Uterus (tissue), 3 donors: ENCODE measurements at regions not wholly inside any gene's neighbourhood (a gene's known extent, or its start where the extent isn't known, plus 50 kb on each side); places are given as distances from the start of the nearest gene placed in this dataset.
"Not testable (repeated sequence)": the region's sequence is repeated elsewhere in the genome, so short reads cannot be mapped to it uniquely, and the experiment has no call there.

ENCODE experiments used
- DNase-seq, 2 donors: peaks; one replicate each; pipeline ENCODE4 v3.0.0-alpha.2; 2019 to 2020
- H3K27ac ChIP-seq, 2 donors: fragments of 200-600 bp; sonication (generic); 1 replicate in 1 of 2; 2 replicates in 1 of 2; pipeline ENCODE4 v1.5.1; 2016 to 2018
- H3K27me3 ChIP-seq, 2 donors: fragments of 200-600 bp; sonication (generic); one replicate each; pipeline ENCODE4 v1.5.1; 2018 to 2019; ENCODE audit warnings: control low read depth in 1 of 2
- H3K36me3 ChIP-seq, 2 donors: fragments of 200-600 bp; sonication (generic); one replicate each; pipeline ENCODE4 v1.5.1; 2019; ENCODE audit warnings: control low read depth in 1 of 2
- H3K4me1 ChIP-seq, 2 donors: fragments of 200-600 bp; sonication (generic); one replicate each; pipeline ENCODE4 v1.5.1; 2018 to 2019; ENCODE audit warnings: control low read depth in 1 of 2
- H3K4me3 ChIP-seq, 2 donors: fragments of 200-600 bp; sonication (generic); 1 replicate in 1 of 2; 2 replicates in 1 of 2; pipeline ENCODE4 v1.5.1; 2018 to 2019; ENCODE audit warnings: mild to moderate bottlenecking in 1 of 2
- H3K9me3 ChIP-seq, 2 donors: fragments of 200-600 bp; sonication (generic); one replicate each; pipeline ENCODE4 v1.5.1; 2019; ENCODE audit warnings: control low read depth in 1 of 2
- POLR2A ChIP-seq, 2 donors: fragments of 450-650 bp; IDR thresholded peaks; one replicate each; pipeline ENCODE4 v1.6.1; 2016; ENCODE audit warnings: antibody characterized with exemption in 2 of 2, mild to moderate bottlenecking in 1 of 2, moderate library complexity in 1 of 2
- intact Hi-C: fragments of 100-400 bp; cut with DNase I; formaldehyde crosslinking; loops from one replicate; pipeline ENCODE4 v1.15.1; 2023; ENCODE audit warnings: low total_unique reads
- TF ChIP-seq, protein P1 (sequence below), 4 experiments: fragments of 200-600 bp in 2 of 4; fragments of 450-650 bp in 2 of 4; sonication (generic) in 2 of 4; IDR thresholded peaks; one replicate each; pipeline ENCODE4 v1.5.1; 2016 to 2019; ENCODE audit warnings: antibody characterized with exemption in 4 of 4, mild to moderate bottlenecking in 2 of 4, moderate library complexity in 1 of 4
- donor health status: DM: yes; HTN: yes; CAD: no.

DNA sequence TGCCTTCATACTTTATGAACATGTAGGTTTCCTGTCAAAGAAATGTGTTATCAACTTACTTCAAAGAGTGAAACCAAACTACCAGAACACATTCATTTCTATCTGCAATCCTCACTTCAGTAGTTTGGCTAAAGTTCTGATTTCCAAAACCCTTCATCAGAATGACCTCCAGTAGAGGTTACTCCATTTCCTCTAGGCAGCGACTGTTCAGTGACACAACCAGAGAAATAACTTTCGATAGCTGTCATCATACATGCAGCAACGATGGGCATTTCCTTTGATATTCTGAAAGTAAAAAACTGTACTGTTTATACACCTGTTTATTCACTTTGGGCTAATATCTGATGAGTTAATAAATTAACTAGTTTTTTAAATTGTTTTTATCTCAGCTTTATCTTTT is 532.5 kb upstream of the IZUMO3 start:
- no peak overlapping the region for H3K4me3 ChIP-seq

DNA sequence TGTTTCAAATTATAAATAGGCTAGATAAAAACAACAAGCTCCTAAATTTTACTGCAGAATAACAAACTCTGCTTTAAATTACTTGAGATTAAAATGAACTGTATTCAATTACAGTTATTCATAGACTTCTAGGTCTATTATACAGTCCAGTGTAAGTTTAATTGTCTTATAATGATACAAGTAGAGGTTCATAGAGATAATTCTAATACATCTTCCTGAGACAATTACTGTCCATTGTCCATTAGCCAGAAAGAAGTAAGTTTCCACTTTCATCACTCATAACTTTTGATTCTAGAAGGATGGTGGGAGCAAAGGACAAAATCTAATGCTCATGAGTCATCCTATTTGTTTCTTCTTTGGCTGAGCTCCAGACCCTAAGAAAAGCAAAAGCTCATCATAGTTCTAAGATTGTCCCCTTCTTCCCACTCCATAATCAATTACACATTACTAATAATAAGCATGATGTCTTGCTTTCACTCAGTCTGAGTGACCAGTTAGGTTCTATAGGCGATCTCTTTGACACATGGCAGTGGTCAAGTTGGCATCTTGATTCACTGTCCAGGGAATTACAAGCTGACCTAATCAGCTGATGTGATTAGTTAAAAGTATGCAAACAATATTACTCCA is 502.5 kb upstream of the IZUMO3 start:
- TF ChIP-seq, protein P1, sequence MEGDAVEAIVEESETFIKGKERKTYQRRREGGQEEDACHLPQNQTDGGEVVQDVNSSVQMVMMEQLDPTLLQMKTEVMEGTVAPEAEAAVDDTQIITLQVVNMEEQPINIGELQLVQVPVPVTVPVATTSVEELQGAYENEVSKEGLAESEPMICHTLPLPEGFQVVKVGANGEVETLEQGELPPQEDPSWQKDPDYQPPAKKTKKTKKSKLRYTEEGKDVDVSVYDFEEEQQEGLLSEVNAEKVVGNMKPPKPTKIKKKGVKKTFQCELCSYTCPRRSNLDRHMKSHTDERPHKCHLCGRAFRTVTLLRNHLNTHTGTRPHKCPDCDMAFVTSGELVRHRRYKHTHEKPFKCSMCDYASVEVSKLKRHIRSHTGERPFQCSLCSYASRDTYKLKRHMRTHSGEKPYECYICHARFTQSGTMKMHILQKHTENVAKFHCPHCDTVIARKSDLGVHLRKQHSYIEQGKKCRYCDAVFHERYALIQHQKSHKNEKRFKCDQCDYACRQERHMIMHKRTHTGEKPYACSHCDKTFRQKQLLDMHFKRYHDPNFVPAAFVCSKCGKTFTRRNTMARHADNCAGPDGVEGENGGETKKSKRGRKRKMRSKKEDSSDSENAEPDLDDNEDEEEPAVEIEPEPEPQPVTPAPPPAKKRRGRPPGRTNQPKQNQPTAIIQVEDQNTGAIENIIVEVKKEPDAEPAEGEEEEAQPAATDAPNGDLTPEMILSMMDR (IDR thresholded peaks at IDR 0.05): no peak
- no peak for TF ChIP-seq POLR2A (IDR thresholded peaks at IDR 0.05)
- no peak overlapping the region for H3K4me3 ChIP-seq
- DNase-seq: no peak
- no peak overlapping the region for H3K27ac ChIP-seq
- no peaks in the 10 kb centered on the region for H3K36me3 ChIP-seq
- no peaks in the 10 kb centered on the region for H3K9me3 ChIP-seq
- intact Hi-C loops: no loop called here
- no peaks in the 10 kb centered on the region for H3K27me3 ChIP-seq
- no peaks in the 10 kb centered on the region for H3K4me1 ChIP-seq

More for the DNA sequence above, 532.5 kb upstream of the IZUMO3 start:
- no peaks in the 10 kb centered on the region for H3K36me3 ChIP-seq
- no peak for DNase-seq
- TF ChIP-seq POLR2A (IDR thresholded peaks at IDR 0.05): no peak
- TF ChIP-seq, protein P1 (IDR thresholded peaks at IDR 0.05): no peak
- no peaks in the 10 kb centered on the region for H3K9me3 ChIP-seq
- H3K27me3 ChIP-seq: no peaks in the 10 kb centered on the region
- H3K27ac ChIP-seq: no peak overlapping the region
- intact Hi-C loops: no loop called here
- H3K4me1 ChIP-seq: no peaks in the 10 kb centered on the region

DNA sequence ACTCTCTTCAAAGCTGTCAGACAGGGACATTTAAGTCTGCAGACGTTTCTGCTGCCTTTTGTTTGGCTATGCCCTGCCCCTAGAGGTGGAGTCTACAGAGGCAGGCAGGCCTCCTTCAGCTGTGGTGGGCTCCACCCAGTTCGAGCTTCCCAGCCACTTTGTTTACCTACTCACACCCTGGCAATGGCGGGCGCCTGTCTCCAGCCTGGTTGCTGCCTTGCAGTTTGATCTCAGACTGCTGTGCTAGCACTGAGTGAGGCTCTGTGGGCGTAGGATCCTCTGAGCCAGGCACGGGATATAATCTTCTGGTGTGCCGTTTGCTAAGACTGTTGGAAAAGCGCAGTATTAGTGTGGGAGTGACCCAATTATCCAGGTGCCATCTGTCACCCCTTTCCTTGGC is 499.8 kb upstream of the IZUMO3 start:
- H3K27me3 ChIP-seq, DNase-seq, H3K4me3 ChIP-seq, H3K36me3 ChIP-seq, H3K4me1 ChIP-seq, H3K9me3 ChIP-seq, intact Hi-C loops, H3K27ac ChIP-seq: not testable (repeated sequence)

DNA sequence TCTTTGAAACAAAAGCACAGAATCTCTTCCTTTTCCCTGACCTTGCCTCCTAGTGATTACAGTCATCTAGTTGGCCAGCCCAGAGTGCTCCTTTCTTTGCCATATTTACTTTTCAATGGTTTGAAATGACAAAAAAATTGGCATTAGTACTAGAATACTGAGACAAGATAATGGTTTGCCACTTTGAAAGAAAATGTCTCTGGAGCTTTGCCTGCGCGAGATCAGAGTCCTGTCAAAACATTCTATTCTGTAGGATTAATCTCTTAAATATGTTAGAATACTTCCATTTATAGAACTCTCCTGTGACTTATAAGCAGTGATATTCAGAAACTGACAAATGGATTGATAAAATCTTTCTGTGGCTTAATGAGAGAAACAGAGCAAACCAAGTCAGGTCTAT is 484.0 kb upstream of the IZUMO3 start:
- no peak overlapping the region for H3K4me3 ChIP-seq
- no peaks in the 10 kb centered on the region for H3K9me3 ChIP-seq
- intact Hi-C loops: no loop called here

DNA sequence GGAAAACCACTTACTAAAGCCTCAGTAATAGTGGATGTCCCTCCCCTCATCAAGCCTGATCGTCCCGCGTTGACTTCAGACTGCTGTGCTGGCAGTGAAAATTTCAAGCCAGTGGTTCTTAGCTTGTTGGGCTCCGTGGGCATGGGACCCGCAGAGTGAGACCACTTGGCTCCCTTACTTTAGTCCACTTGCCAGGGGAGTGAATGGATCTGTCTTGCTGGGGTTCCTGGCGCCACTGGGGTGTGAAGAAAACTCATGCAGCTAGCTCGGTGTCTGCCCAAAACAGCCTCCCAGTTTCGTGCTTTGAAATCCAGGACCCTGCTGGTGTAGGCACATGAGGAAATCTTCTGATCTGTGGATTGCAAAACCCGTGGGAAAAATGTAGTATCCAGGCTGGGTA is 480.0 kb upstream of the IZUMO3 start:
- intact Hi-C loops: no loop called here
- DNase-seq: no peak
- no peaks in the 10 kb centered on the region for H3K27me3 ChIP-seq
- no peak overlapping the region for H3K4me3 ChIP-seq
- H3K9me3 ChIP-seq: no peaks in the 10 kb centered on the region
- H3K27ac ChIP-seq: no peak overlapping the region
- H3K4me1 ChIP-seq: no peaks in the 10 kb centered on the region
- TF ChIP-seq POLR2A (IDR thresholded peaks at IDR 0.05): no peak
- TF ChIP-seq, protein P1 (IDR thresholded peaks at IDR 0.05): no peak
- H3K36me3 ChIP-seq: no peaks in the 10 kb centered on the region

More for the DNA sequence above, 484.0 kb upstream of the IZUMO3 start:
- no peak for DNase-seq
- Histone ChIP-seq H3K27me3 (no peaks in the 10 kb centered on the region), H3K4me1 (no peaks in the 10 kb centered on the region), H3K27ac (no peak overlapping the region), H3K36me3 (no peaks in the 10 kb centered on the region)
- no peak for TF ChIP-seq POLR2A (IDR thresholded peaks at IDR 0.05)
- TF ChIP-seq, protein P1 (IDR thresholded peaks at IDR 0.05): no peak

DNA sequence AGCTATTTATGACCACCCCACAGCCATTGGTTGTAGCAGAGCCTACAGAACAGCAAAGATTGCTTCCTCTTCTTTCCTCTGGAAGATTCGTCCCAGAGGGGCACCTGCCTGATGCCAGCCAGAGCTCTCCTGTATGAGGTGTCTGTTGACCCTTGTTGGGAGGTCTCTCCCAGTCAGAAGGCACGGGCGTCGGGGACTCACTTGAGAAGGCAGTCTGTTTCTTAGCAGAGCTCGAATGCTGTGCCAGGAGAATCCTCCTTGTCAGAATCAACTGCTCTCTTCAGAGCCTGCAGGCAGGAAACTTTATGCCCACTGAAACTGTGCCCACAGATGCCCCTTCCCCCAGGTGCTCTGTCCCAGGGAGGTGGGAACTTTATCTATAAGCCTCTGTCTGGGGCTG is 479.5 kb upstream of the IZUMO3 start:
- no peak for TF ChIP-seq POLR2A (IDR thresholded peaks at IDR 0.05)
- TF ChIP-seq, protein P1 (IDR thresholded peaks at IDR 0.05): no peak
- no peaks in the 10 kb centered on the region for H3K9me3 ChIP-seq
- no peak for DNase-seq
- H3K27ac ChIP-seq: no peak overlapping the region
- H3K36me3 ChIP-seq: no peaks in the 10 kb centered on the region
- intact Hi-C loops: no loop called here
- no peak overlapping the region for H3K4me3 ChIP-seq
- no peaks in the 10 kb centered on the region for H3K27me3 ChIP-seq
- no peaks in the 10 kb centered on the region for H3K4me1 ChIP-seq
